HCT116 (cell line): ENCODE measurements at regions not wholly inside any gene's neighbourhood (a gene's known extent, or its start where the extent isn't known, plus 50 kb on each side); places are given as distances from the start of the nearest gene placed in this dataset.

Source experiments
- ATAC-seq: fragments of 200-7000 bp; cut with Tn5 transposase; 2 replicates; pipeline ENCODE4 v1.9.1; 2020; ENCODE audit warnings: mild to moderate bottlenecking, moderate library complexity
- BruUV-seq: library from RNA; stranded (reverse); fragments of 400-500 nt; replicated peaks from 2 replicates; lab custom pipeline; 2021; lab: Mats Ljungman, UMichigan
- CTCF ChIA-PET: fragments of 300-600 bp; sonication (Branson Sonifier 250); formaldehyde crosslinking; loops from one replicate; lab custom pipeline; 2021; ENCODE audit warnings: antibody characterized with exemption; lab: Charles Lee
- POLR2A ChIA-PET: fragments of 300-600, 350-600 bp; sonication (Branson Sonifier 250); formaldehyde crosslinking; loops from one replicate; lab custom pipeline; 2021; ENCODE audit warnings: antibody characterized with exemption; lab: Charles Lee
- RAD21 ChIA-PET, 2 experiments: fragments of 300-600 bp; sonication (Branson Sonifier 250); formaldehyde crosslinking; loops; one replicate each; lab custom pipeline; 2023; ENCODE audit warnings: low total read pairs in 2 of 2; ENCODE audit not compliant: uncharacterized antibody in 2 of 2, unreplicated experiment in 2 of 2, low non-redundant PET in 1 of 2; lab: Charles Lee
- DNase-seq: peaks from one replicate; pipeline ENCODE4 v3.0.0-alpha.2; 2010; ENCODE audit warnings: low read depth, low spot score
- H2AFZ ChIP-seq: fragments of 200-600 bp; shearing (Covaris generic), sonication (generic); 2 replicates; pipeline ENCODE4 v1.6.1; 2017; ENCODE audit warnings: low read depth, mixed run types, mixed read lengths, antibody characterized with exemption, low read length; ENCODE audit not compliant: poor library complexity, severe bottlenecking
- H3K27ac ChIP-seq: 2 replicates; pipeline ENCODE4 v1.5.1; 2012; ENCODE audit warnings: low read depth, low read length
- H3K27me3 ChIP-seq: fragments of 200-600 bp; sonication (generic); 2 replicates; pipeline ENCODE4 v1.6.1; 2016; ENCODE audit warnings: mixed run types, low read length, mixed read lengths; ENCODE audit not compliant: insufficient read depth
- H3K36me3 ChIP-seq, 2 experiments: fragments of 200-500 bp in 1 of 2; fragments of 200-600 bp in 1 of 2; sonication (Bioruptor generic) in 1 of 2; sonication (generic) in 1 of 2; 2 replicates each; pipeline versions ENCODE4 v1.5.1 to v1.6.1; 2014 to 2016; ENCODE audit warnings: low read length in 2 of 2, inconsistent platforms in 1 of 2, mixed read lengths in 1 of 2, mixed run types in 1 of 2; ENCODE audit not compliant: insufficient read depth in 2 of 2, control insufficient read depth in 1 of 2
- H3K4me1 ChIP-seq, 2 experiments: fragments of 200-600 bp in 1 of 2; sonication (generic) in 1 of 2; 2 replicates each; pipeline versions ENCODE4 v1.5.1 to v1.6.1; 2012 to 2017; ENCODE audit warnings: low read length in 2 of 2, inconsistent platforms in 1 of 2, mild to moderate bottlenecking in 1 of 2, mixed read lengths in 1 of 2, mixed run types in 1 of 2, moderate library complexity in 1 of 2; ENCODE audit not compliant: insufficient read depth in 2 of 2, control insufficient read depth in 1 of 2
- H3K4me2 ChIP-seq: fragments of 200-600 bp; sonication (generic); 2 replicates; pipeline ENCODE4 v1.6.1; 2017; ENCODE audit warnings: mixed run types, low read length, mixed read lengths
- H3K4me3 ChIP-seq, 2 experiments: fragments of 200-600 bp in 1 of 2; sonication (generic) in 1 of 2; replicated peaks in 1 of 2; 2 replicates each; pipeline ENCODE4 v1.5.1; 2011 to 2016; ENCODE audit warnings: low read length in 2 of 2, control low read depth in 1 of 2, low read depth in 1 of 2, mild to moderate bottlenecking in 1 of 2, mixed read lengths in 1 of 2, mixed run types in 1 of 2
- H3K79me2 ChIP-seq: fragments of 200-600 bp; sonication (generic); 2 replicates; pipeline ENCODE4 v1.6.1; 2017; ENCODE audit warnings: mild to moderate bottlenecking, mixed run types, low read length, moderate library complexity, mixed read lengths; ENCODE audit not compliant: insufficient read depth
- H3K9ac ChIP-seq: fragments of 200-600 bp; sonication (generic); 2 replicates; pipeline ENCODE4 v1.6.1; 2016; ENCODE audit warnings: low read length, mixed read lengths
- H3K9me2 ChIP-seq: fragments of 200-600 bp; sonication (generic), shearing (Covaris generic); 2 replicates; pipeline ENCODE4 v1.6.1; 2017; ENCODE audit warnings: mixed run types, mild to moderate bottlenecking, moderate library complexity; ENCODE audit not compliant: insufficient read depth
- H3K9me3 ChIP-seq, 2 experiments: fragments of 200-500 bp in 1 of 2; fragments of 200-600 bp in 1 of 2; sonication (Bioruptor generic) in 1 of 2; sonication (generic) in 1 of 2; 2 replicates each; pipeline ENCODE4 v1.6.1; 2014 to 2017; ENCODE audit warnings: low read length in 2 of 2, mixed read lengths in 2 of 2, inconsistent platforms in 1 of 2, low read depth in 1 of 2, mild to moderate bottlenecking in 1 of 2, mixed run types in 1 of 2, moderate library complexity in 1 of 2; ENCODE audit not compliant: control insufficient read depth in 1 of 2, insufficient read depth in 1 of 2
- H4K20me1 ChIP-seq: fragments of 200-600 bp; sonication (generic), shearing (Covaris generic); 2 replicates; pipeline ENCODE4 v1.6.1; 2017; ENCODE audit warnings: mixed run types, mild to moderate bottlenecking, moderate library complexity; ENCODE audit not compliant: insufficient read depth
- CEBPB ChIP-seq: IDR thresholded peaks from 2 replicates; pipeline ENCODE4 v1.6.1; 2012; ENCODE audit warnings: low read depth
- ELF1 ChIP-seq: IDR thresholded peaks from 2 replicates; pipeline ENCODE4 v1.6.1; 2012; ENCODE audit warnings: low read depth, borderline replicate concordance
- EZH2 ChIP-seq: fragments of 200-600 bp; sonication (generic); IDR thresholded peaks from 2 replicates; pipeline ENCODE4 v1.6.1; 2017; ENCODE audit warnings: antibody characterized with exemption, mixed run types
- EZH2phosphoT487 ChIP-seq: fragments of 200-600 bp; IDR thresholded peaks from 2 replicates; pipeline ENCODE4 v1.6.1; 2018; ENCODE audit warnings: antibody characterized with exemption, borderline replicate concordance
- FOSL1 ChIP-seq: IDR thresholded peaks from 2 replicates; pipeline ENCODE4 v1.6.1; 2012; ENCODE audit warnings: low read depth
- POLR2A ChIP-seq: IDR thresholded peaks from 2 replicates; pipeline ENCODE4 v1.7.0; 2011; ENCODE audit warnings: borderline replicate concordance; ENCODE audit not compliant: insufficient read depth, insufficient read length; ENCODE audit errors: extremely low read depth
- POLR2AphosphoS5 ChIP-seq: IDR thresholded peaks from 2 replicates; pipeline ENCODE4 v1.6.1; 2011; ENCODE audit warnings: mild to moderate bottlenecking, low read depth, low read length, moderate library complexity
- REST ChIP-seq: IDR thresholded peaks from 2 replicates; pipeline ENCODE4 v1.6.1; 2012; ENCODE audit warnings: low read depth
- SIN3A ChIP-seq: IDR thresholded peaks from 2 replicates; pipeline ENCODE4 v1.6.1; 2012; ENCODE audit warnings: low read depth
- SP1 ChIP-seq: IDR thresholded peaks from 2 replicates; pipeline ENCODE4 v1.6.1; 2012; ENCODE audit warnings: low read depth
- YY1 ChIP-seq: IDR thresholded peaks from 2 replicates; pipeline ENCODE4 v1.6.1; 2011; ENCODE audit warnings: low read length, low read depth, moderate library complexity, mild to moderate bottlenecking; ENCODE audit not compliant: insufficient replicate concordance; ENCODE audit errors: extremely low read depth
- ZFX ChIP-seq: fragments of 450-650 bp; IDR thresholded peaks from 2 replicates; pipeline ENCODE4 v1.6.1; 2017
- ZNF274 ChIP-seq: fragments of 200-500 bp; sonication (Bioruptor generic); IDR thresholded peaks from 2 replicates; pipeline ENCODE4 v1.6.1; 2014; ENCODE audit warnings: mild to moderate bottlenecking, low read depth, low read length, inconsistent platforms
- intact Hi-C: fragments of 100-400 bp; cut with micrococcal nuclease; formaldehyde crosslinking; loops from 2 replicates; pipeline ENCODE4 v1.10.0; 2022
- TF ChIP-seq, protein P1 (sequence below), 3 experiments: fragments of 200-600 bp in 1 of 3; sonication (generic) in 1 of 3; IDR thresholded peaks in 2 of 3; conservative IDR thresholded peaks in 1 of 3; 2 replicates each; pipeline ENCODE4 v1.5.1; 2012 to 2017; ENCODE audit warnings: low read depth in 2 of 3, low read length in 2 of 3, antibody characterized with exemption in 1 of 3, borderline replicate concordance in 1 of 3, control low read depth in 1 of 3, mild to moderate bottlenecking in 1 of 3, mixed read lengths in 1 of 3, mixed run types in 1 of 3, moderate library complexity in 1 of 3; ENCODE audit not compliant: insufficient read depth in 1 of 3
- TF ChIP-seq, protein P2 (sequence below): IDR thresholded peaks from 2 replicates; pipeline ENCODE4 v1.6.1; 2011; ENCODE audit warnings: mild to moderate bottlenecking, low read length, moderate library complexity; ENCODE audit not compliant: insufficient replicate concordance; ENCODE audit errors: extremely low read depth

- TF ChIP-seq ELF1 (no peak), SP1 (no peak), ZFX (no peak), CEBPB (no peak), SIN3A (no peak), POLR2A (no peak), YY1 (no peak)
- TF ChIP-seq, protein P1, sequence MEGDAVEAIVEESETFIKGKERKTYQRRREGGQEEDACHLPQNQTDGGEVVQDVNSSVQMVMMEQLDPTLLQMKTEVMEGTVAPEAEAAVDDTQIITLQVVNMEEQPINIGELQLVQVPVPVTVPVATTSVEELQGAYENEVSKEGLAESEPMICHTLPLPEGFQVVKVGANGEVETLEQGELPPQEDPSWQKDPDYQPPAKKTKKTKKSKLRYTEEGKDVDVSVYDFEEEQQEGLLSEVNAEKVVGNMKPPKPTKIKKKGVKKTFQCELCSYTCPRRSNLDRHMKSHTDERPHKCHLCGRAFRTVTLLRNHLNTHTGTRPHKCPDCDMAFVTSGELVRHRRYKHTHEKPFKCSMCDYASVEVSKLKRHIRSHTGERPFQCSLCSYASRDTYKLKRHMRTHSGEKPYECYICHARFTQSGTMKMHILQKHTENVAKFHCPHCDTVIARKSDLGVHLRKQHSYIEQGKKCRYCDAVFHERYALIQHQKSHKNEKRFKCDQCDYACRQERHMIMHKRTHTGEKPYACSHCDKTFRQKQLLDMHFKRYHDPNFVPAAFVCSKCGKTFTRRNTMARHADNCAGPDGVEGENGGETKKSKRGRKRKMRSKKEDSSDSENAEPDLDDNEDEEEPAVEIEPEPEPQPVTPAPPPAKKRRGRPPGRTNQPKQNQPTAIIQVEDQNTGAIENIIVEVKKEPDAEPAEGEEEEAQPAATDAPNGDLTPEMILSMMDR (IDR thresholded peaks at IDR 0.05 in 2 of 3, conservative IDR thresholded peaks at IDR 0.05 in 1 of 3; ENCODE audit: borderline replicate concordance in 1 of 3, insufficient read depth in 1 of 3, low read depth in 2 of 3, low read length in 2 of 3): no peak
Observed at GRCh38 chr2:122414902-122415301, 659.5 kb downstream of the TSN start (continued).

DNA sequence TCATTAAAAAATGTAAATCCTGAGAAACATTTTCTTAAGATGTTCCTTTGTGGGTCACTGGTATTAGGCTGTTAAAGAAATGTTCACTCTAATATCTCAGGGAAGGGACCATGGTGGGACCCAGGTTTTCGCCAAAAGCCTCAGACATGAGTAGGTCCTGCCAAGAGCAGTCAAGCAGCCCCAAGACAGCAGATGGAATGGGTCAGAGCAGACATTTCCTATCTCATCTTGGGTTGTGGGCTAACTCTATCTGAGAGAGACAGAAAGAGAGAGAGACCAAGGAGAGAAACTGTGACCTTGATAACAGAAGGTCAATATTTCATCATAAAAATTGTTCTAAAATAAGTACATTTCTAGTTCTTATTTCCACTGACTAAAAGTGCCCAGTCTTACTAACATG is 661.7 kb downstream of the TSN start:
- Histone ChIP-seq H2AFZ (no peak overlapping the region), H3K27ac (no peak overlapping the region), H3K36me3 (no peaks in the 10 kb centered on the region), H3K27me3 (no peaks in the 10 kb centered on the region), H4K20me1 (no peaks in the 10 kb centered on the region), H3K9me2 (no peaks in the 10 kb centered on the region), H3K9me3 (peaks cover 3 to 10% of the 10 kb centered on the region in 2 experiments; a peak in 2 of 4 replicates), H3K9ac (no peak overlapping the region), H3K79me2 (no peaks in the 10 kb centered on the region), H3K4me3 (no peak overlapping the region), H3K4me1 (no peaks in the 10 kb centered on the region), H3K4me2 (no peak overlapping the region)
- intact Hi-C loops: no loop called here
- BruUV-seq: no TSS peak
- RAD21 ChIA-PET: no interaction called here
- ATAC-seq (no peak), DNase-seq (no peak)
- CTCF ChIA-PET: no interaction called here
- POLR2A ChIA-PET: no interaction called here
- TF ChIP-seq, protein P1 (IDR thresholded peaks at IDR 0.05 in 2 of 3, conservative IDR thresholded peaks at IDR 0.05 in 1 of 3; ENCODE audit: borderline replicate concordance in 1 of 3, insufficient read depth in 1 of 3, low read depth in 2 of 3, low read length in 2 of 3): no peak
- TF ChIP-seq REST (no peak), FOSL1 (no peak), EZH2 (no peak), ZNF274 (no peak), POLR2AphosphoS5 (no peak), EZH2phosphoT487 (no peak), ELF1 (no peak), YY1 (no peak), POLR2A (no peak)
- TF ChIP-seq, protein P2, sequence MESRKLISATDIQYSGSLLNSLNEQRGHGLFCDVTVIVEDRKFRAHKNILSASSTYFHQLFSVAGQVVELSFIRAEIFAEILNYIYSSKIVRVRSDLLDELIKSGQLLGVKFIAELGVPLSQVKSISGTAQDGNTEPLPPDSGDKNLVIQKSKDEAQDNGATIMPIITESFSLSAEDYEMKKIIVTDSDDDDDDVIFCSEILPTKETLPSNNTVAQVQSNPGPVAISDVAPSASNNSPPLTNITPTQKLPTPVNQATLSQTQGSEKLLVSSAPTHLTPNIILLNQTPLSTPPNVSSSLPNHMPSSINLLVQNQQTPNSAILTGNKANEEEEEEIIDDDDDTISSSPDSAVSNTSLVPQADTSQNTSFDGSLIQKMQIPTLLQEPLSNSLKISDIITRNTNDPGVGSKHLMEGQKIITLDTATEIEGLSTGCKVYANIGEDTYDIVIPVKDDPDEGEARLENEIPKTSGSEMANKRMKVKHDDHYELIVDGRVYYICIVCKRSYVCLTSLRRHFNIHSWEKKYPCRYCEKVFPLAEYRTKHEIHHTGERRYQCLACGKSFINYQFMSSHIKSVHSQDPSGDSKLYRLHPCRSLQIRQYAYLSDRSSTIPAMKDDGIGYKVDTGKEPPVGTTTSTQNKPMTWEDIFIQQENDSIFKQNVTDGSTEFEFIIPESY: no peak
